ENCODE measurements at regions not wholly inside any gene's neighbourhood (a gene's known extent, or its start where the extent isn't known, plus 50 kb on each side); places are given as distances from the start of the nearest gene placed in this dataset.

DNA sequence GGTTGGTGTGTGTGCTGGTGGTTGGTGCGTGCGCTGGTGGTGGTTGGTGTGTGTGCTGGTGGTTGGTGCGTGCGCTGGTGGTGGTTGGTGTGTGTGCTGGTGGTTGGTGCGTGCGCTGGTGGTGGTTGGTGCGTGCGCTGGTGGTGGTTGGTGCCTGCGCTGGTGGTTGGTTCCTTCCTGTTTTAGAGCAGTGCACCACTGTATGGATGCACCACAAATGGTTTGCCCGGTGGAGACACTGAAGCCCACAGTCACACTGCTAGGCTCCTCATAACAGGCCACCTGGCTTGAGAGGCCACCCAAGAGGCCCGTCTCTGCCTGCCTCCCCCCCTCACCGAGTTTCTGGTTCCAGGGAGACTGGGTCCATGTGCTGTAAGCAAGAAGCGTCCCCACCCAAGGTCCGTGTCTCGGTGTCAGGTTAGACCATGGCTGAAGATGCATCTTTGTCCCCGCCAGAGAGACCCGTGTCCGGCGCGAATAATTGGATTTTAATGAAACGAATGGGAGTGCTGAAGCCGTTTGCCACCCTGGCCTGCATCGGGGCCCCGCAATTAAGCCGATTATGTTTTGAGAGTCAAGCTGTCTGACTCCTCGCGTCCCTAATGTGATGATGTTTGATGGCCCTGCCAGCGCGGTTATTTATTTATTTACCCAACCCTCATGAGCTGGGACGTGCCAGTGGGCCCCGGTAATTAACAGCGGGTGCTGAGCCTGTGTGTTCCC is 161.3 kb upstream of the GSE1 start:
- no peaks in the 10 kb centered on the region for H3K9me3 ChIP-seq (ENCODE audit: low read depth)
- 89% methylated on average over 25 of the region's 32 CpGs for WGBS (ENCODE audit: low lambda C conversion rate, missing lambda C conversion rate)
- H2AFZ ChIP-seq = no peak overlapping the region

DNA sequence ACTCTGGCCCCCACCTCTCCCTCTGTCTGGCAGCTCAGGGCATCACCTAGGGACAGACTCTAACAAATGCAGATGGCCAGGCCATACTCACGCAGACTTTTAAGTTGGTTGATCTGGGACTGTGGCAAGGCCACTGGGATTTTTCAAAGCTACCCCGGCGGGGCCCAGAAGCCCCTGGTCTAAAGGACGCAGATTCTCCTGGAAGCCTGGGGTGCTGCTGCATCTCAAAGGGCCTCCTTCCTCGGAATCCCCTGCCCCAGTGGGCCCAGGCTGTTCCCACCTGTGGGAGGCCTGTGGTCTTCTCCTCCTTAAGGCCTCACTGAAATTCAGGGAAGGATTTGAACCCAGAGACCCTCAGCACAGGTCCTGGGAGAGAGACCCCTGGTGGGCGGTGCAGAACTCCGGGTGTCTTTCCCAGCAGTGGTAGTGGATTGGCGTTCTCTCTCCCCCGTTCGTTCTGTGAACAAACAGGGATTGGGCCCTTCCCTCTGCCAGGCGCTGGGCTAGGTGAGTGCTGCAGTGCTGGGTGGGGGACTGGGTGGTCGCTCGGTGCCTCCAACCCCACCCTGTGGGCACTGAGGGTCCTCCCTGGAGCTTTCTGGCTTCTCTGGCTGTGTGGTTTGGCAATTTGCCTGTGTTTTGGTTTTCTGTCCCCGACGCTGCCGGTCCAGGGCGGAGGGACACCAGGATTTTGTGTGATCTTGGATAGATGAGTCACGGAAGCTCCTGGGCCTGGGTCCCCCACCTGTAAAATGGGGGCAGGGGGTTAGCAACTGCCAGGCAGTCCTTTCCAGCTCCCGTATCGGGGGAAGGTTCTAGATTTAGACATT is 160.5 kb upstream of the GSE1 start:
- Histone ChIP-seq H3K27me3 (no peaks in the 10 kb centered on the region), H3K9me2 (replicated peaks; ENCODE audit: insufficient read depth) (no peaks in the 10 kb centered on the region), H2AFZ (no peak overlapping the region), H3K4me3 (no peak overlapping the region), H3K9me3 (ENCODE audit: low read depth) (no peaks in the 10 kb centered on the region), H3K79me2 (no peaks in the 10 kb centered on the region), H3K27ac (no peak overlapping the region), H3K36me3 (replicated peaks; ENCODE audit: insufficient read depth, low read depth) (no peaks in the 10 kb centered on the region), H4K20me1 (ENCODE audit: insufficient read depth, poor library complexity, severe bottlenecking) (no peaks in the 10 kb centered on the region), H3K4me2 (no peak overlapping the region), H3K4me1 (ENCODE audit: insufficient read depth) (peaks cover 28% of the 10 kb centered on the region)
- no peak for DNase-seq (ENCODE audit: low spot score)
- no peak for TF ChIP-seq EZH2phosphoT487 (IDR thresholded peaks at IDR 0.05; ENCODE audit: low read depth, severe bottlenecking, unreplicated experiment)
- TF ChIP-seq EZH2 (IDR thresholded peaks at IDR 0.05; ENCODE audit: borderline replicate concordance) = no peak
- TF ChIP-seq, protein P1, sequence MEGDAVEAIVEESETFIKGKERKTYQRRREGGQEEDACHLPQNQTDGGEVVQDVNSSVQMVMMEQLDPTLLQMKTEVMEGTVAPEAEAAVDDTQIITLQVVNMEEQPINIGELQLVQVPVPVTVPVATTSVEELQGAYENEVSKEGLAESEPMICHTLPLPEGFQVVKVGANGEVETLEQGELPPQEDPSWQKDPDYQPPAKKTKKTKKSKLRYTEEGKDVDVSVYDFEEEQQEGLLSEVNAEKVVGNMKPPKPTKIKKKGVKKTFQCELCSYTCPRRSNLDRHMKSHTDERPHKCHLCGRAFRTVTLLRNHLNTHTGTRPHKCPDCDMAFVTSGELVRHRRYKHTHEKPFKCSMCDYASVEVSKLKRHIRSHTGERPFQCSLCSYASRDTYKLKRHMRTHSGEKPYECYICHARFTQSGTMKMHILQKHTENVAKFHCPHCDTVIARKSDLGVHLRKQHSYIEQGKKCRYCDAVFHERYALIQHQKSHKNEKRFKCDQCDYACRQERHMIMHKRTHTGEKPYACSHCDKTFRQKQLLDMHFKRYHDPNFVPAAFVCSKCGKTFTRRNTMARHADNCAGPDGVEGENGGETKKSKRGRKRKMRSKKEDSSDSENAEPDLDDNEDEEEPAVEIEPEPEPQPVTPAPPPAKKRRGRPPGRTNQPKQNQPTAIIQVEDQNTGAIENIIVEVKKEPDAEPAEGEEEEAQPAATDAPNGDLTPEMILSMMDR (IDR thresholded peaks at IDR 0.05; ENCODE audit: poor library complexity) = no peak
- 76% methylated on average over 20 of the region's 20 CpGs for WGBS (ENCODE audit: low lambda C conversion rate, missing lambda C conversion rate)

More for the DNA sequence above, 161.3 kb upstream of the GSE1 start:
- DNase-seq (ENCODE audit: low spot score) = no peak
- Histone ChIP-seq H3K9me2 (replicated peaks; ENCODE audit: insufficient read depth) (no peaks in the 10 kb centered on the region), H4K20me1 (ENCODE audit: insufficient read depth, poor library complexity, severe bottlenecking) (no peaks in the 10 kb centered on the region), H3K79me2 (no peaks in the 10 kb centered on the region), H3K27me3 (no peaks in the 10 kb centered on the region), H3K4me3 (no peak overlapping the region), H3K4me1 (ENCODE audit: insufficient read depth) (peaks cover 20% of the 10 kb centered on the region), H3K4me2 (no peak overlapping the region), H3K36me3 (replicated peaks; ENCODE audit: insufficient read depth, low read depth) (no peaks in the 10 kb centered on the region), H3K27ac (no peak overlapping the region)
- TF ChIP-seq EZH2 (IDR thresholded peaks at IDR 0.05; ENCODE audit: borderline replicate concordance) (no peak), EZH2phosphoT487 (IDR thresholded peaks at IDR 0.05; ENCODE audit: low read depth, severe bottlenecking, unreplicated experiment) (no peak)
- TF ChIP-seq, protein P1 (IDR thresholded peaks at IDR 0.05; ENCODE audit: poor library complexity) = no peak

GRCh38 chr16:85453194-85453678 is 159.9 kb upstream of the GSE1 start:
- no peak overlapping the region for H2AFZ ChIP-seq
- no peaks in the 10 kb centered on the region for H4K20me1 ChIP-seq (ENCODE audit: insufficient read depth, poor library complexity, severe bottlenecking)
- no peak overlapping the region for H3K4me2 ChIP-seq
- H3K4me3 ChIP-seq = no peak overlapping the region
- H3K9me2 ChIP-seq (replicated peaks; ENCODE audit: insufficient read depth) = no peaks in the 10 kb centered on the region
- DNase-seq (ENCODE audit: low spot score) = no peak
- H3K36me3 ChIP-seq (replicated peaks; ENCODE audit: insufficient read depth, low read depth) = no peaks in the 10 kb centered on the region
- TF ChIP-seq, protein P1 (IDR thresholded peaks at IDR 0.05; ENCODE audit: poor library complexity) = no peak
- TF ChIP-seq EZH2phosphoT487 (IDR thresholded peaks at IDR 0.05; ENCODE audit: low read depth, severe bottlenecking, unreplicated experiment) (no peak), EZH2 (IDR thresholded peaks at IDR 0.05; ENCODE audit: borderline replicate concordance) (no peak)
- H3K79me2 ChIP-seq = no peaks in the 10 kb centered on the region
- no peak overlapping the region for H3K27ac ChIP-seq
- WGBS (ENCODE audit: low lambda C conversion rate, missing lambda C conversion rate) = 91% methylated on average over 9 of the region's 14 CpGs
- no peaks in the 10 kb centered on the region for H3K27me3 ChIP-seq
- H3K9me3 ChIP-seq (ENCODE audit: low read depth) = no peaks in the 10 kb centered on the region
- peaks cover 26% of the 10 kb centered on the region for H3K4me1 ChIP-seq (ENCODE audit: insufficient read depth)

Data from hepatocyte (in vitro differentiated cells).